Mucosa of descending colon (tissue), 3 donors: ENCODE measurements at regions not wholly inside any gene's neighbourhood (a gene's known extent, or its start where the extent isn't known, plus 50 kb on each side); places are given as distances from the start of the nearest gene placed in this dataset.

ENCODE experiments used
- ATAC-seq: fragments of 200-7000 bp; cut with Tn5 transposase; one replicate; pipeline ENCODE4 v1.9.1; 2020; ENCODE audit warnings: mild to moderate bottlenecking, moderate library complexity
- DNase-seq, 3 donors: peaks; one replicate each; pipeline ENCODE4 v3.0.0-alpha.2; 2020
- H3K36me3 ChIP-seq: fragments of 200-600 bp; one replicate; pipeline ENCODE4 v1.8.0; 2021; ENCODE audit warnings: low read depth, mild to moderate bottlenecking
- H3K4me1 ChIP-seq: fragments of 200-600 bp; one replicate; pipeline ENCODE4 v1.8.0; 2021; ENCODE audit warnings: low read depth, mild to moderate bottlenecking
- H3K4me3 ChIP-seq: fragments of 200-600 bp; one replicate; pipeline ENCODE4 v1.8.0; 2021; ENCODE audit warnings: mild to moderate bottlenecking
- H3K9me3 ChIP-seq: fragments of 200-600 bp; one replicate; pipeline ENCODE4 v1.8.0; 2021; ENCODE audit warnings: mild to moderate bottlenecking
- intact Hi-C, 2 donors: fragments of 100-400 bp; cut with DNase I in 1 of 2; cut with micrococcal nuclease in 1 of 2; formaldehyde crosslinking; loops; one replicate each; pipeline versions ENCODE4 v1.11.0 to v1.11.1; 2022; cut with DNase I, micrococcal nuclease
- TF ChIP-seq, protein P1 (sequence below): fragments of 200-600 bp; IDR thresholded peaks from one replicate; pipeline ENCODE4 v1.8.0; 2022; ENCODE audit warnings: antibody characterized with exemption, mild to moderate bottlenecking
- donor health status: DM: no; HTN: no; CAD: no; lungs with moderate emphysema.
- donor health status: DM: no; HTN: no; CAD: no.
- donor health status: DM: no; HTN: yes; CAD: no.

GRCh38 chr1:115577513-115577912 lies 64.3 kb upstream of the VANGL1 start:
- Histone ChIP-seq H3K36me3 (no peaks in the 10 kb centered on the region), H3K4me3 (no peak overlapping the region), H3K9me3 (peaks cover 14% of the 10 kb centered on the region), H3K4me1 (no peaks in the 10 kb centered on the region)
- DNase-seq (no peak), ATAC-seq (no peak)
- TF ChIP-seq, protein P1, sequence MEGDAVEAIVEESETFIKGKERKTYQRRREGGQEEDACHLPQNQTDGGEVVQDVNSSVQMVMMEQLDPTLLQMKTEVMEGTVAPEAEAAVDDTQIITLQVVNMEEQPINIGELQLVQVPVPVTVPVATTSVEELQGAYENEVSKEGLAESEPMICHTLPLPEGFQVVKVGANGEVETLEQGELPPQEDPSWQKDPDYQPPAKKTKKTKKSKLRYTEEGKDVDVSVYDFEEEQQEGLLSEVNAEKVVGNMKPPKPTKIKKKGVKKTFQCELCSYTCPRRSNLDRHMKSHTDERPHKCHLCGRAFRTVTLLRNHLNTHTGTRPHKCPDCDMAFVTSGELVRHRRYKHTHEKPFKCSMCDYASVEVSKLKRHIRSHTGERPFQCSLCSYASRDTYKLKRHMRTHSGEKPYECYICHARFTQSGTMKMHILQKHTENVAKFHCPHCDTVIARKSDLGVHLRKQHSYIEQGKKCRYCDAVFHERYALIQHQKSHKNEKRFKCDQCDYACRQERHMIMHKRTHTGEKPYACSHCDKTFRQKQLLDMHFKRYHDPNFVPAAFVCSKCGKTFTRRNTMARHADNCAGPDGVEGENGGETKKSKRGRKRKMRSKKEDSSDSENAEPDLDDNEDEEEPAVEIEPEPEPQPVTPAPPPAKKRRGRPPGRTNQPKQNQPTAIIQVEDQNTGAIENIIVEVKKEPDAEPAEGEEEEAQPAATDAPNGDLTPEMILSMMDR: no peak
- intact Hi-C loops: no loop called here

GRCh38 chr1:115575661-115576060 lies 66.1 kb upstream of the VANGL1 start:
- Histone ChIP-seq H3K4me1 (no peaks in the 10 kb centered on the region), H3K9me3 (peaks cover 14% of the 10 kb centered on the region), H3K4me3 (no peak overlapping the region), H3K36me3 (no peaks in the 10 kb centered on the region)
- TF ChIP-seq, protein P1: no peak
- intact Hi-C loops: no loop called here
- no peak for ATAC-seq
- DNase-seq: no peak

DNA sequence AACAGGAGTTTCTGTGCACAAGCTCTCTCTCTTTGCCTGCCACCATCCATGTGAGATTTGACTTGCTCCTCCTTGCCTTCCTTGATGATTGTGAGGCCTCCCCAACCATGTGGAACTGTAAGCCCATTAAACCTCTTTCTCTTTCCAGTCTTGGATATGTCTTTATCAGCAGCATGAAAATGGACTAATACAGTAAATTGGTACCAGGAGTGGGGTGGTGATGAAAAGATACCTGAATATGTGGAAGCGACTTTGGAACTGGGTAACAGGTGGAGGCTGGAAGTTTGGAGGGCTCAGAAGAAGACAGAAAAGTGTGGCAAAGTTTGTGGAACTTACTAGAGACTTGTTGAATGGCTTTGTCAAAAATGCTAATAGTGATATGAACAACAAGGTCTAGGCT lies 69.1 kb upstream of the VANGL1 start:
- no peaks in the 10 kb centered on the region for H3K4me1 ChIP-seq
- no peaks in the 10 kb centered on the region for H3K36me3 ChIP-seq
- TF ChIP-seq, protein P1: no peak
- H3K9me3 ChIP-seq: peaks cover 18% of the 10 kb centered on the region
- no peak overlapping the region for H3K4me3 ChIP-seq
- ATAC-seq (no peak), DNase-seq (no peak)
- intact Hi-C loops: no loop called here

DNA sequence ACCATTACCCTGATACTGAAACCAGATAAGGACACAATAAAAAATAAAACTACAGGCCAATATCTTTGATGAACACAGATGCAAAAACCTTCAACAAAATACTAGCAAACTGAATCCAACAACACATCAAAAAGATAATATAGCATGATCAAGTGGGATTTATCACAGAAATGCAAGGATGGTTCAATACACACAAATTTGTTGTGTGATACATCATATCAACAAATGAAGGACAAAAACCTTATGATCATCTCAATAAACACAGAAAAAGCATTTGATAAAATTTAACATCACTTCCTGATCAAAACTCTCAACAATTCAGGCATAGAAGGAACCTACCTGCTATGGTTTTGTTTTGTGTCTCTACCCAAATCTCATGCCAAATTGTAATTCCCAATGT lies 74.3 kb upstream of the VANGL1 start:
- TF ChIP-seq, protein P1: no peak

DNA sequence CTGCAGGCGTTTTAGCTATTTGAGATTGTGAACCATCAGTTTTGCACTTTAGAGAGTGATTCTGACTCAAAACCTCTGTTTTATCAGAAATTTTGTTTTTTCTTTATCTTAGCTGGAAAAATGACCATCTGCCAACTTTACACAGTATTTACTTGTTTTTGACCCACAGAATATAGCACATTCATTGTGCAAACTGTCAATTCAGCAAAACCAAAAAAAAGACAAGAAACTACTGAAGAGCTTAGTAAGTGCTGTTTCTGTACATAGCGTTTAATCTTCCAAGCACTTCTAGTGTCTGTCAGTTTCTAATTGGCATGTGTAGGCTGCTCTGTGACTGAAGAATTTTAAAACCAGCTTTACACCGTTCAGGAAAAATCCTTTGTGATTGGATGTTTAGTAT lies 76.0 kb upstream of the VANGL1 start:
- TF ChIP-seq, protein P1: no peak

More for the DNA sequence above, 74.3 kb upstream of the VANGL1 start:
- DNase-seq: no peak
- Histone ChIP-seq H3K4me3 (no peak overlapping the region), H3K4me1 (no peaks in the 10 kb centered on the region), H3K36me3 (no peaks in the 10 kb centered on the region), H3K9me3 (peaks cover 14% of the 10 kb centered on the region)
- ATAC-seq: no peak
- intact Hi-C loops: no loop called here

DNA sequence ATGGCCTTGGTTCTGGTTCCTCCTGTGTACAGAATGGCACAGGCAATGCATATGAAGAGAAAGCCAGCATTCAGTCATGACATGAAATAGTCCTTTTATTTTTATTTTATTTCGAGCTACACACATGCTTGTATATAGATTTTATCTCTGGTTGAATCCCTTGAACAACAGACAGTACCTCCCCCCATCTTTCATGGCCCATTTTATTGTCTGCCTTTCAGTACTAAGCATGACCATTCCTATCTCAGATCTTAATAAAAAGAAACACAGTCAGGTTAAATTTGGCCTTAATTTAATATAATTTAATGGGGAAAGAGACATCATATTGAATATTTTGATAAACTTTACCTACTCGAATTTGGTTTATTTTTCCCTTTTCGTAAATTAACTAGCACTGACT lies 76.4 kb upstream of the VANGL1 start:
- DNase-seq (no peak), ATAC-seq (no peak)
- Histone ChIP-seq H3K4me3 (no peak overlapping the region), H3K9me3 (peaks cover 14% of the 10 kb centered on the region), H3K4me1 (no peaks in the 10 kb centered on the region), H3K36me3 (no peaks in the 10 kb centered on the region)
- TF ChIP-seq, protein P1: no peak
- intact Hi-C loops: no loop called here

More for the DNA sequence above, 76.0 kb upstream of the VANGL1 start:
- intact Hi-C loops: no loop called here
- H3K9me3 ChIP-seq: peaks cover 14% of the 10 kb centered on the region
- H3K4me1 ChIP-seq: no peaks in the 10 kb centered on the region
- H3K36me3 ChIP-seq: no peaks in the 10 kb centered on the region
- DNase-seq: no peak
- no peak for ATAC-seq
- no peak overlapping the region for H3K4me3 ChIP-seq
